ENCODE measurements at regions not wholly inside any gene's neighbourhood (a gene's known extent, or its start where the extent isn't known, plus 50 kb on each side); places are given as distances from the start of the nearest gene placed in this dataset.

DNA sequence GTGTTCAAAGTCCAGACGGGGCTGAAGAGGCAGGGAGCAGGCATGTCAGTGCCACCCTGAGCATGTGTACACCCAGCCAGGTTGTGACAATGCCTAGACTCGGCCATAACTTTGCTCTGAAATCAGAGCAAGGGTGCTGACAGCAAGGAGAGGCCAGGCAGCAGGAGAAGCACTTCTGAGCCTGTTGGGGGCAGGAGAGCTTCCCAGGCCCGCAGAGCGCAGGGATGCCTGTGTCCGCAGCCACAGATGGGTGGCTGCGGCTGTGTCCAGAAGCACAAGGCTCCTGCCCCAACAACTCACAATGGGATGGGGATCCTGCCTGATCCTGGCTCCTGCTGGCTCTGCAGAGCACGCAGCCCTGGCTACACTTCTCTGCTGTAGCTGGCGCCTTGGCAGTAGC lies 373.9 kb downstream of the CHSY3 start:
- H3K4me3 Mint-ChIP-seq: no peak overlapping the region
- Histone ChIP-seq H3K4me3 (no peak overlapping the region), H3K9me3 (ENCODE audit: low read depth) (no peaks in the 10 kb centered on the region), H3K4me1 (peaks cover 9% of the 10 kb centered on the region), H3K79me2 (ENCODE audit: low read depth) (no peaks in the 10 kb centered on the region), H4K20me1 (ENCODE audit: low read depth) (no peaks in the 10 kb centered on the region), H3K27ac (no peak overlapping the region), H3K4me2 (no peak overlapping the region), H3K9ac (no peak overlapping the region), H3K27me3 (no peaks in the 10 kb centered on the region), H2AFZ (replicated peaks) (no peak overlapping the region), H3F3A (ENCODE audit: low read depth) (no peaks in the 10 kb centered on the region), H3K36me3 (no peaks in the 10 kb centered on the region)
- TF ChIP-seq EZH2phosphoT487 (IDR thresholded peaks at IDR 0.05) (no peak), CTCF (IDR thresholded peaks at IDR 0.05) (no peak), EZH2 (IDR thresholded peaks at IDR 0.05) (no peak)
- H3K27me3 Mint-ChIP-seq (ENCODE audit: insufficient read depth, low read depth): no peaks in the 10 kb centered on the region
- no peaks in the 10 kb centered on the region for H3K36me3 Mint-ChIP-seq
- H3K27ac Mint-ChIP-seq: no peak overlapping the region
- no peaks in the 10 kb centered on the region for H3K9me3 Mint-ChIP-seq
- no peaks in the 10 kb centered on the region for H3K4me1 Mint-ChIP-seq
- peak; percentile 13 for DNase-seq (ENCODE audit: low spot score)

- Histone ChIP-seq H3K36me3 (no peaks in the 10 kb centered on the region), H3K9me3 (ENCODE audit: low read depth) (no peaks in the 10 kb centered on the region), H3F3A (ENCODE audit: low read depth) (no peaks in the 10 kb centered on the region), H3K27me3 (no peaks in the 10 kb centered on the region), H3K27ac (no peak overlapping the region), H3K4me3 (no peak overlapping the region), H3K9ac (no peak overlapping the region), H2AFZ (replicated peaks) (no peak overlapping the region), H3K4me1 (peaks cover 9% of the 10 kb centered on the region), H3K4me2 (no peak overlapping the region), H4K20me1 (ENCODE audit: low read depth) (no peaks in the 10 kb centered on the region), H3K79me2 (ENCODE audit: low read depth) (no peaks in the 10 kb centered on the region)
- TF ChIP-seq EZH2 (IDR thresholded peaks at IDR 0.05): no peak
- no peak for TF ChIP-seq EZH2phosphoT487 (IDR thresholded peaks at IDR 0.05)
- no peak for TF ChIP-seq CTCF (IDR thresholded peaks at IDR 0.05)
- no peaks in the 10 kb centered on the region for H3K4me1 Mint-ChIP-seq
- DNase-seq (ENCODE audit: low spot score): no peak
- H3K36me3 Mint-ChIP-seq: no peaks in the 10 kb centered on the region
- H3K27me3 Mint-ChIP-seq (ENCODE audit: insufficient read depth, low read depth): no peaks in the 10 kb centered on the region
- H3K9me3 Mint-ChIP-seq: no peaks in the 10 kb centered on the region
- H3K27ac Mint-ChIP-seq: no peak overlapping the region
- H3K4me3 Mint-ChIP-seq: no peak overlapping the region
Observed at GRCh38 chr5:130277522-130277921, 373.3 kb downstream of the CHSY3 start.

DNA sequence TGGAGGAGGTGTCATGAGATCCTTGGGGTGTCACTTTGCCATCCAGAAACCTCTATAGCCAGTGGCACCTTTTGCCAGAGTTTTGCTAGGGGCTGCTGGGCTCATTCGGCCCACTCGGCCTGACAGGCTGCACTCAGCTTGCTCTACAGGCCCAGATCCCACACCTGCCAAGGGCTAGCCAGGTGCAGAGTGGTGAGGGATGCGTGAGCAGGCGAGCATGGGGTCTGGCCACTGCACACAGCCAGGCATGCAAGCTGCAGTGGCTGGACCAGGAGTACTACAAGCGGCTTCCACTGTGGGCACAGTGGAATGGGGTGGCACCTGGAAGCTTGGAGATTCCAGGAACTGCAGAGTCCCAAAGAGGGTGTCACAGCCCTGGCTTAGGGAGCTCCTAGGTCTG lies 372.7 kb downstream of the CHSY3 start:
- no peak overlapping the region for H3K4me3 Mint-ChIP-seq
- Histone ChIP-seq H3K4me1 (peaks cover 9% of the 10 kb centered on the region), H3F3A (ENCODE audit: low read depth) (no peaks in the 10 kb centered on the region), H3K4me2 (no peak overlapping the region), H3K79me2 (ENCODE audit: low read depth) (no peaks in the 10 kb centered on the region), H3K4me3 (no peak overlapping the region), H3K36me3 (no peaks in the 10 kb centered on the region), H2AFZ (replicated peaks) (no peak overlapping the region), H3K27ac (no peak overlapping the region), H3K9ac (no peak overlapping the region), H3K9me3 (ENCODE audit: low read depth) (no peaks in the 10 kb centered on the region), H4K20me1 (ENCODE audit: low read depth) (no peaks in the 10 kb centered on the region), H3K27me3 (peaks cover 3% of the 10 kb centered on the region)
- no peak overlapping the region for H3K27ac Mint-ChIP-seq
- H3K27me3 Mint-ChIP-seq (ENCODE audit: insufficient read depth, low read depth): no peaks in the 10 kb centered on the region
- no peaks in the 10 kb centered on the region for H3K4me1 Mint-ChIP-seq
- H3K9me3 Mint-ChIP-seq: no peaks in the 10 kb centered on the region
- no peak for TF ChIP-seq EZH2 (IDR thresholded peaks at IDR 0.05)
- no peaks in the 10 kb centered on the region for H3K36me3 Mint-ChIP-seq
- DNase-seq (ENCODE audit: low spot score): no peak

- Mint-ChIP-seq H3K27ac (no peak overlapping the region), H3K4me3 (no peak overlapping the region)
- peaks cover 4% of the 10 kb centered on the region for H3K27me3 ChIP-seq
Observed at GRCh38 chr5:130272837-130273236, 368.6 kb downstream of the CHSY3 start.

More at GRCh38 chr5:130272837-130273236, 368.6 kb downstream of the CHSY3 start:
- no peaks in the 10 kb centered on the region for H3K9me3 ChIP-seq (ENCODE audit: low read depth)
- no peak overlapping the region for H3K27ac ChIP-seq
- no peaks in the 10 kb centered on the region for H3K79me2 ChIP-seq (ENCODE audit: low read depth)
- no peak overlapping the region for H3K4me3 ChIP-seq
- no peak overlapping the region for H3K9ac ChIP-seq
- H3F3A ChIP-seq (ENCODE audit: low read depth): no peaks in the 10 kb centered on the region
- TF ChIP-seq EZH2 (IDR thresholded peaks at IDR 0.05) (no peak), EZH2phosphoT487 (IDR thresholded peaks at IDR 0.05) (no peak)
- no peak for DNase-seq (ENCODE audit: low spot score)
- H3K27me3 Mint-ChIP-seq (ENCODE audit: insufficient read depth, low read depth): no peaks in the 10 kb centered on the region
- no peak overlapping the region for H2AFZ ChIP-seq (replicated peaks)
- H3K4me2 ChIP-seq: no peak overlapping the region
- peaks cover 9% of the 10 kb centered on the region for H3K4me1 ChIP-seq
- H3K36me3 ChIP-seq: no peaks in the 10 kb centered on the region
- no peaks in the 10 kb centered on the region for H3K4me1 Mint-ChIP-seq
- no peaks in the 10 kb centered on the region for H3K9me3 Mint-ChIP-seq
- H4K20me1 ChIP-seq (ENCODE audit: low read depth): no peaks in the 10 kb centered on the region
- H3K36me3 Mint-ChIP-seq: no peaks in the 10 kb centered on the region

All from neural progenitor cell (in vitro differentiated cells).